HepG2 (cell line): ENCODE measurements at regions not wholly inside any gene's neighbourhood (a gene's known extent, or its start where the extent isn't known, plus 50 kb on each side); places are given as distances from the start of the nearest gene placed in this dataset.

ENCODE experiments used
- ATAC-seq: fragments of 200-7000 bp; cut with Tn5 transposase; 3 replicates; pipeline ENCODE4 v1.9.1; 2020; ENCODE audit warnings: mild to moderate bottlenecking, moderate library complexity
- BruUV-seq: library from RNA; stranded (reverse); fragments of 400-500 nt; replicated peaks from 2 replicates; lab custom pipeline; 2021; lab: Mats Ljungman, UMichigan
- CTCF ChIA-PET: fragments of 300-600 bp; formaldehyde crosslinking; extraction: SDS; loops from one replicate; lab custom pipeline; 2021; ENCODE audit warnings: low total read pairs, inconsistent platforms, low intra/inter-chr PET ratio; lab: Yijun Ruan, JAX
- POLR2A ChIA-PET: fragments of 350-600 bp; sonication (Branson Sonifier 250); formaldehyde crosslinking; loops from one replicate; lab custom pipeline; 2020; ENCODE audit warnings: antibody characterized with exemption, inconsistent platforms; lab: Yijun Ruan, JAX
- DNase-seq: peaks from one replicate; pipeline ENCODE4 v3.0.0-alpha.2; 2015; ENCODE audit warnings: low spot score
- FAIRE-seq: peaks from 3 replicates; lab custom pipeline; 2011; peaks lifted over from hg19 to GRCh38; lab: Jason Lieb, UNC
- H2AFZ ChIP-seq: one replicate; pipeline ENCODE4 v1.6.1; 2011; ENCODE audit warnings: low read length, inconsistent platforms
- H3K27ac ChIP-seq: fragments of 300-600 bp; 3 replicates; pipeline ENCODE4 v1.8.0; 2011; ENCODE audit warnings: mixed run types, mild to moderate bottlenecking, mixed read lengths, low read length, inconsistent platforms; ENCODE audit not compliant: insufficient read depth; ENCODE audit errors: extremely low read length
- H3K27me3 ChIP-seq, 2 experiments: fragments of 200-600 bp in 1 of 2; 2 replicates in 1 of 2; 3 replicates in 1 of 2; pipeline versions ENCODE4 v1.6.0 to v1.8.0; 2011; ENCODE audit warnings: low read length in 2 of 2, mild to moderate bottlenecking in 2 of 2, moderate library complexity in 2 of 2, inconsistent platforms in 1 of 2; ENCODE audit not compliant: insufficient read depth in 2 of 2, control insufficient read depth in 1 of 2
- H3K36me3 ChIP-seq, 2 experiments: fragments of 200-600 bp in 1 of 2; replicated peaks in 1 of 2; 2 replicates in 1 of 2; 3 replicates in 1 of 2; pipeline versions ENCODE4 v1.5.1 to v1.8.0; 2011; ENCODE audit warnings: low read length in 2 of 2, inconsistent platforms in 1 of 2; ENCODE audit not compliant: insufficient read depth in 2 of 2, control insufficient read depth in 1 of 2
- H3K4me1 ChIP-seq: 2 replicates; pipeline ENCODE4 v1.5.1; 2012; ENCODE audit warnings: low read length, inconsistent platforms; ENCODE audit not compliant: insufficient read depth
- H3K4me2 ChIP-seq: 2 replicates; pipeline ENCODE4 v1.6.0; 2011; ENCODE audit warnings: low read depth, low read length, inconsistent platforms
- H3K4me3 ChIP-seq, 3 experiments: fragments of 200-600 bp in 1 of 3; sonication (generic), shearing (Covaris generic) in 1 of 3; replicated peaks in 1 of 3; 2 replicates each; pipeline ENCODE4 v1.5.1; 2011 to 2016; ENCODE audit warnings: low read length in 3 of 3, inconsistent platforms in 2 of 3, low read depth in 2 of 3, mild to moderate bottlenecking in 2 of 3, control low read depth in 1 of 3, mixed read lengths in 1 of 3; ENCODE audit not compliant: insufficient read depth in 1 of 3
- H3K79me2 ChIP-seq: one replicate; pipeline ENCODE4 v1.6.1; 2011; ENCODE audit warnings: low read length, inconsistent platforms; ENCODE audit not compliant: insufficient read depth
- H3K9ac ChIP-seq: 2 replicates; pipeline ENCODE4 v1.6.0; 2011; ENCODE audit warnings: mild to moderate bottlenecking, low read depth, low read length, inconsistent platforms; ENCODE audit not compliant: insufficient read depth
- H3K9me3 ChIP-seq: 2 replicates; pipeline ENCODE4 v1.5.1; 2012; ENCODE audit warnings: mild to moderate bottlenecking, low read length
- H4K20me1 ChIP-seq: 2 replicates; pipeline ENCODE4 v1.6.0; 2011; ENCODE audit warnings: inconsistent platforms, mild to moderate bottlenecking, low read length, moderate library complexity; ENCODE audit not compliant: insufficient read depth
- EHMT2 ChIP-seq: fragments of 200-600 bp; sonication (generic); IDR thresholded peaks from 2 replicates; pipeline ENCODE4 v1.7.0; 2017; ENCODE audit warnings: antibody characterized with exemption, low read depth, low read length, borderline replicate concordance
- POLR2G ChIP-seq: fragments of 200-400 bp; formaldehyde crosslinking; IDR thresholded peaks from 2 replicates; pipeline ENCODE4 v1.6.1; 2018; ENCODE audit warnings: mild to moderate bottlenecking, low read depth, low read length, moderate library complexity
- RBAK ChIP-seq: sonication (generic); formaldehyde crosslinking; IDR thresholded peaks from 2 replicates; pipeline ENCODE4 v1.5.1; 2020; ENCODE audit warnings: mild to moderate bottlenecking, missing genetic modification reagents
- SRSF9 ChIP-seq: fragments of 200-400 bp; formaldehyde crosslinking; IDR thresholded peaks from 2 replicates; pipeline ENCODE4 v1.6.1; 2018; ENCODE audit warnings: borderline replicate concordance, mild to moderate bottlenecking, low read depth, low read length; ENCODE audit not compliant: insufficient read depth, poor library complexity, severe bottlenecking
- ZBTB40 ChIP-seq, 2 experiments: fragments of 450-650 bp in 1 of 2; sonication (generic) in 1 of 2; formaldehyde crosslinking in 1 of 2; IDR thresholded peaks; 2 replicates each; pipeline versions ENCODE4 v1.6.1 to v1.8.0; 2016 to 2022; ENCODE audit warnings: antibody characterized with exemption in 1 of 2, mild to moderate bottlenecking in 1 of 2, missing genetic modification reagents in 1 of 2
- ZNF496 ChIP-seq: sonication (generic); formaldehyde crosslinking; IDR thresholded peaks from 2 replicates; pipeline ENCODE4 v1.8.1; 2023; ENCODE audit warnings: mild to moderate bottlenecking, moderate library complexity, missing genetic modification reagents; ENCODE audit not compliant: insufficient replicate concordance
- ZNF576 ChIP-seq: sonication (generic); formaldehyde crosslinking; IDR thresholded peaks from 2 replicates; pipeline ENCODE4 v1.4.0; 2020; ENCODE audit warnings: mild to moderate bottlenecking, missing genetic modification reagents
- whole genome bisulfite sequencing: methylation state at CpG from one replicate; pipeline ENCODE4 v1.1.6; 2017; ENCODE audit warnings: low lambda C conversion rate; 5-methylcytosine and 5-hydroxymethylcytosine counted together
- in situ Hi-C: cut with HindIII; loops from 2 replicates; pipeline ENCODE4 v1.10.0; 2017; ENCODE audit warnings: low pct_unique_long_range_greater_than_20kb; ENCODE audit not compliant: extremely low pct_ligation_motif_present
- intact Hi-C: fragments of 100-400 bp; cut with micrococcal nuclease; formaldehyde crosslinking; loops from one replicate; pipeline ENCODE4 v1.10.0; 2022; ENCODE audit not compliant: unreplicated experiment

- H3K4me2 ChIP-seq = no peak overlapping the region
- H4K20me1 ChIP-seq = no peaks in the 10 kb centered on the region
- intact Hi-C loops = no loop called here
- no peak overlapping the region for H2AFZ ChIP-seq
- no peak overlapping the region for H3K27ac ChIP-seq
- CTCF ChIA-PET = no interaction called here
- TF ChIP-seq RBAK (no peak), EHMT2 (no peak), ZNF576 (no peak), SRSF9 (no peak)
- no peaks in the 10 kb centered on the region for H3K79me2 ChIP-seq
- H3K9ac ChIP-seq = no peak overlapping the region
- no peak overlapping the region for H3K4me3 ChIP-seq
- in situ Hi-C loops = no loop called here
- no TSS peak for BruUV-seq
- DNase-seq (no peak), FAIRE-seq (no peak), ATAC-seq (no peak)
- H3K4me1 ChIP-seq = no peaks in the 10 kb centered on the region
- no peaks in the 10 kb centered on the region for H3K9me3 ChIP-seq
- H3K27me3 ChIP-seq = no peaks in the 10 kb centered on the region
- H3K36me3 ChIP-seq = no peaks in the 10 kb centered on the region
- WGBS = 0% methylated on average over 1 of the region's 1 CpG
- POLR2A ChIA-PET = no interaction called here
Observed at GRCh38 chr1:88401313-88401712, 282.8 kb upstream of the PKN2 start.

- ChIA-PET POLR2A (no interaction called here), CTCF (no interaction called here)
- no peak overlapping the region for H3K4me3 ChIP-seq
- H3K9ac ChIP-seq = no peak overlapping the region
- no TSS peak for BruUV-seq
- no peak overlapping the region for H2AFZ ChIP-seq
- WGBS = 54% methylated on average over 5 of the region's 5 CpGs
- intact Hi-C loops (no loop called here), in situ Hi-C loops (no loop called here)
- no peak for FAIRE-seq
- H3K4me1 ChIP-seq = no peaks in the 10 kb centered on the region
- no peaks in the 10 kb centered on the region for H4K20me1 ChIP-seq
- H3K4me2 ChIP-seq = no peak overlapping the region
- no peaks in the 10 kb centered on the region for H3K79me2 ChIP-seq
- H3K27me3 ChIP-seq = no peaks in the 10 kb centered on the region
- ATAC-seq = no peak
- DNase-seq = no peak
- TF ChIP-seq ZNF496 (CRISPR knock-in tag) = no peak
- TF ChIP-seq ZBTB40 (IDR thresholded peaks at IDR 0.05) = no peak
- TF ChIP-seq ZBTB40 (CRISPR knock-in tag; IDR thresholded peaks at IDR 0.05) = no peak
- TF ChIP-seq POLR2G = no peak
- no peaks in the 10 kb centered on the region for H3K9me3 ChIP-seq
- H3K36me3 ChIP-seq = no peaks in the 10 kb centered on the region
- no peak overlapping the region for H3K27ac ChIP-seq
Observed at GRCh38 chr1:88404582-88404981, 279.5 kb upstream of the PKN2 start.
